Testis (tissue), 2 donors: ENCODE measurements at regions not wholly inside any gene's neighbourhood (a gene's known extent, or its start where the extent isn't known, plus 50 kb on each side); places are given as distances from the start of the nearest gene placed in this dataset.

Experiments used
- DNase-seq: peaks from one replicate; pipeline ENCODE4 v3.0.0-alpha.2; 2019
- H3K27ac ChIP-seq, 2 donors: fragments of 200-600 bp; sonication (generic); one replicate each; pipeline ENCODE4 v1.5.1; 2019
- H3K27me3 ChIP-seq: fragments of 200-600 bp; sonication (generic); one replicate; pipeline ENCODE4 v1.5.1; 2019
- H3K36me3 ChIP-seq: fragments of 200-600 bp; sonication (generic); one replicate; pipeline ENCODE4 v1.5.1; 2017; ENCODE audit warnings: low read depth; ENCODE audit errors: missing control alignments
- H3K4me1 ChIP-seq: fragments of 200-600 bp; sonication (generic); one replicate; pipeline ENCODE4 v1.5.1; 2019
- H3K4me3 ChIP-seq, 2 donors: fragments of 200-600 bp; sonication (generic); one replicate each; pipeline ENCODE4 v1.5.1; 2017 to 2019
- H3K9me3 ChIP-seq: fragments of 200-600 bp; sonication (generic); one replicate; pipeline ENCODE4 v1.5.1; 2017
- POLR2A ChIP-seq: fragments of 450-650 bp; IDR thresholded peaks from one replicate; pipeline ENCODE4 v1.6.1; 2017; ENCODE audit warnings: antibody characterized with exemption, mild to moderate bottlenecking, moderate library complexity
- WGBS, 2 donors: methylation state at CpG; one replicate each; pipeline ENCODE4 v1.1.5; 2018; 5-methylcytosine and 5-hydroxymethylcytosine counted together
- intact Hi-C: fragments of 100-400 bp; cut with DNase I; formaldehyde crosslinking; loops from one replicate; pipeline ENCODE4 v1.15.1; 2023; ENCODE audit warnings: low total_unique reads
- TF ChIP-seq, protein P1 (sequence below), 3 experiments: fragments of 450-650 bp in 2 of 3; fragments of 200-600 bp in 1 of 3; sonication (generic) in 1 of 3; IDR thresholded peaks; one replicate each; pipeline ENCODE4 v1.5.1; 2016 to 2019; ENCODE audit warnings: antibody characterized with exemption in 3 of 3, mild to moderate bottlenecking in 2 of 3, moderate library complexity in 1 of 3

DNA sequence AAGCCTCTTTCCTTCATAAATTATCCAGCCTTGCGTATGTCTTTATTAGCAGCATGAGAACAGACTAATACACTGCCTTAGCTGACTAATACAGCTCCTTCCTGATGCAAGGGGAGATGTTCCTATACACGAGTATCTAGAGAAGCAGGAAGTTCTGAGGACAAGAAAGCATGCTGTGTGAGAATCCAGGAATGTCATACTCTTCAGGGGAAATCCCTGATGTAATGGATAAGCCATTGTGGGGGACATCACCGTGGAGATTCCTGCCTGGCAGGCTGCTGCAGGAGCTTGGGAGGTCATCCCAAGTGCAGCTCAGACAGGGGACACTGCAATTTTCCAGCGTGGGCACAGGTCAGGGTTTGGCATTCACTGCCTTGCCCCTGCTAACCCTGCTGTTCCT, 476.9 kb downstream of the NR2F2 start:
- TF ChIP-seq, protein P1, sequence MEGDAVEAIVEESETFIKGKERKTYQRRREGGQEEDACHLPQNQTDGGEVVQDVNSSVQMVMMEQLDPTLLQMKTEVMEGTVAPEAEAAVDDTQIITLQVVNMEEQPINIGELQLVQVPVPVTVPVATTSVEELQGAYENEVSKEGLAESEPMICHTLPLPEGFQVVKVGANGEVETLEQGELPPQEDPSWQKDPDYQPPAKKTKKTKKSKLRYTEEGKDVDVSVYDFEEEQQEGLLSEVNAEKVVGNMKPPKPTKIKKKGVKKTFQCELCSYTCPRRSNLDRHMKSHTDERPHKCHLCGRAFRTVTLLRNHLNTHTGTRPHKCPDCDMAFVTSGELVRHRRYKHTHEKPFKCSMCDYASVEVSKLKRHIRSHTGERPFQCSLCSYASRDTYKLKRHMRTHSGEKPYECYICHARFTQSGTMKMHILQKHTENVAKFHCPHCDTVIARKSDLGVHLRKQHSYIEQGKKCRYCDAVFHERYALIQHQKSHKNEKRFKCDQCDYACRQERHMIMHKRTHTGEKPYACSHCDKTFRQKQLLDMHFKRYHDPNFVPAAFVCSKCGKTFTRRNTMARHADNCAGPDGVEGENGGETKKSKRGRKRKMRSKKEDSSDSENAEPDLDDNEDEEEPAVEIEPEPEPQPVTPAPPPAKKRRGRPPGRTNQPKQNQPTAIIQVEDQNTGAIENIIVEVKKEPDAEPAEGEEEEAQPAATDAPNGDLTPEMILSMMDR (IDR thresholded peaks at IDR 0.05) = no peak
- no peak for TF ChIP-seq POLR2A
- H3K36me3 ChIP-seq = no peaks in the 10 kb centered on the region
- DNase-seq = no peak
- no peak overlapping the region for H3K27ac ChIP-seq
- H3K27me3 ChIP-seq = no peaks in the 10 kb centered on the region
- WGBS, 2 donors = 66 to 72% methylated on average over 4 of the region's 4 CpGs
- H3K4me3 ChIP-seq = no peak overlapping the region
- no peaks in the 10 kb centered on the region for H3K9me3 ChIP-seq
- intact Hi-C loops = no loop called here
- H3K4me1 ChIP-seq = no peaks in the 10 kb centered on the region

DNA sequence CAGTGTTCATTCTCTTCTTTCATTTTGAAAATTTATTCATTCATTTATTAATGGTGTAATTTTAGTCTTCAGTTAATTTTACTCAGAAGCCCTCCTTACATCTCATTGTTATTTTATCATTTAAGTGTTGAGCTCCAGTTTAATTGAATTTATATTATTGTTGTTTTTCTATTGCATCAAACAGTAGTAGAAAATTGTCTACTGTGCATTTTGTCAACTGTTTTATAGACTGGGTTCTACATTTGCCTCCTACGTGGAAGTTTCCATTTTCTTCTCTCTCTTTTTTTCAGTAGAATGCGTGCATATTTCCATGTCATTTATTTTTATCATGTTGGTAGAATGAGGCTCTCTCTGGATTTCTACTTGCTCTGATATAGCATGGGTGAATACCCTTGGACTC, 487.4 kb downstream of the NR2F2 start:
- no peak for TF ChIP-seq POLR2A
- TF ChIP-seq, protein P1 (IDR thresholded peaks at IDR 0.05) = no peak
- H3K9me3 ChIP-seq = no peaks in the 10 kb centered on the region
- no peak overlapping the region for H3K4me3 ChIP-seq
- WGBS, 2 donors = 90 to 92% methylated on average over 2 of the region's 2 CpGs
- no peak for DNase-seq
- H3K27me3 ChIP-seq = no peaks in the 10 kb centered on the region
- no peaks in the 10 kb centered on the region for H3K36me3 ChIP-seq
- no peaks in the 10 kb centered on the region for H3K4me1 ChIP-seq
- H3K27ac ChIP-seq = no peak overlapping the region
- intact Hi-C loops = no loop called here

DNA sequence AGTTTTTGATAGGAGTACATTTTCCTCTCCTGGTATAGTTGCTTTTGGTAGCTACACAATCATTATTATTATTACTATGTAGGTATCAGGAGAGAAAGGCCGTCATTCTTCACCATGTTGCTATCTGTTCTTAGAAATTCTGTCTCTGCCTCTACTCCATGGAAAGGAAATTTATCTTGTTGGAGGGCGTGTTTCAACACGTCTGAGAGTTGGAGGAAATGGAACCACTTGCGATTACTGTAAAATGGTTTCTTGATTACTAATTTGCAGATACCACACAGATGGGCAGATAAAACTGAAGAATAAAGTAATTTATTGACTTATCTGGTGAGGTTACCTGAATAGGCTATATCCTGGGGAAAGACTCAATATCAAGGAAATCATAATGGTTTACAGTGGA, 488.4 kb downstream of the NR2F2 start:
- WGBS, 2 donors = 79 to 88% methylated on average over 4 of the region's 4 CpGs
- Histone ChIP-seq H3K27me3 (no peaks in the 10 kb centered on the region), H3K27ac (no peak overlapping the region), H3K36me3 (no peaks in the 10 kb centered on the region), H3K4me3 (no peak overlapping the region), H3K4me1 (no peaks in the 10 kb centered on the region), H3K9me3 (no peaks in the 10 kb centered on the region)
- DNase-seq = no peak
- TF ChIP-seq, protein P1 (IDR thresholded peaks at IDR 0.05) = no peak
- no peak for TF ChIP-seq POLR2A
- intact Hi-C loops = no loop called here

DNA sequence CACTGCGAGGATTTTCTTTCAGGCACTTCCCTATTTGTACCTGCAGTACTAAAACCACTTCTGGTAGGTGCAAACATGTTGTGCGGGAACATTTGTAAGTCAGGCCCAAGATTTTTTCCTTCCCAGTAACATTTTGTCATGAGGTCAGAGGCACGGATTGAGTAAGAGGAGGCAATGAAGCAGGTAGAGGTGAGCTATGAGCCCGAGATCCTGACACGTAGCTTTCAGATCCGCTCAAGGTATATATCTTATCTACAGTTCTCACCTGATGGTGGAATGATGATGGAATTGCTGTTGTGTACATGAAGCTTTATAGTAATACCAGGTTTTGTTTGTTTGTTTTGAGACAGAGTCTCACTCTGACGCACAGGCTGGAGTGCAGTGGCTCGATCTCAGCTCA, 497.5 kb downstream of the NR2F2 start:
- no peak overlapping the region for H3K4me3 ChIP-seq
- H3K27me3 ChIP-seq = no peaks in the 10 kb centered on the region
- no peaks in the 10 kb centered on the region for H3K4me1 ChIP-seq
- no peak for DNase-seq
- no peak for TF ChIP-seq POLR2A
- TF ChIP-seq, protein P1 (IDR thresholded peaks at IDR 0.05) = no peak
- no peaks in the 10 kb centered on the region for H3K36me3 ChIP-seq
- WGBS, 2 donors = 81% methylated on average over 8 of the region's 8 CpGs
- H3K27ac ChIP-seq = no peak overlapping the region
- intact Hi-C loops = no loop called here
- H3K9me3 ChIP-seq = no peaks in the 10 kb centered on the region

DNA sequence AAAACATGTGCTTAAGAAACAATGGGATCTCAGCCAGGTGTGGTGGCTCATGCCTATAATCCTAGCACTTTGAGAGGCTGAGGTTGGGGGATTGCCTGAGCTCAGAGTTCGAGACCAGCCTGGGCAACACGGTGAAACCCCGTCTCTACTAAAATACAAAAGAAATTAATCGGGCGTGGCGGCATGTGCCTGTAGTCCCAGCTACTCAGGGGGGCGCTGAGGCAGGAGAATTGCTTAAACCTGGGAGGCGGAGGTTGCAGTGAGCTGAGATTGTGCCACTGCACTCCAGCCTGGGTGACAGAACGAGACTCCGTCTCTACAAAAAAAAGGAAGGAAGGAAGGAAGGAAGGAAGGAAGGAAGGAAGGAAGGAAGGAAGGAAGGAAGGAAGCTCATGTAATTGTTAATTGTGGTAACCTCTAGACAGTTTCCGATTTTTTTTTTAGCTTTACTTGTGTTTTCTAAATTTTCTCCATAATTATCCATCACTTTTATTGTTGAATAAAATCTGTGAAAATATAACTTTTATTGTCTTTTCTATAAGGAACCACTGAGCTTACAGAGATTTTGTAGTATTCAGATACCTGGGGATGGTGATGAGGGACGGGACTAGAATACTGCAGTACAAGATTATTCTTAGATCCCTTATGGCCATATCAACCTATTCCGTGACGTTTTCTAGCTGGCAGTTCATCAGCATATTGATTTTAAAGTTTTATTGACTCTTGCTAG, 506.9 kb downstream of the NR2F2 start:
- H3K4me1 ChIP-seq = no peaks in the 10 kb centered on the region
- no peak overlapping the region for H3K27ac ChIP-seq
- intact Hi-C loops = no loop called here
- no peaks in the 10 kb centered on the region for H3K9me3 ChIP-seq
- H3K27me3 ChIP-seq = no peaks in the 10 kb centered on the region
- no peak overlapping the region for H3K4me3 ChIP-seq
- TF ChIP-seq, protein P1 (IDR thresholded peaks at IDR 0.05) = no peak
- TF ChIP-seq POLR2A = no peak
- H3K36me3 ChIP-seq = no peaks in the 10 kb centered on the region
- no peak for DNase-seq
- WGBS, 2 donors = 84 to 94% methylated on average over 13 to 14 of the region's 14 CpGs
